ENCODE measurements at regions not wholly inside any gene's neighbourhood (a gene's known extent, or its start where the extent isn't known, plus 50 kb on each side); places are given as distances from the start of the nearest gene placed in this dataset.

- intact Hi-C loops (cut with micrococcal nuclease): no loop called here
- H3K9me3 Mint-ChIP-seq: peaks cover 17 to 37% of the 10 kb centered on the region in 2 donors
- no peaks in the 10 kb centered on the region for H3K4me1 ChIP-seq (ENCODE audit: control insufficient read depth, insufficient read depth, low read length)
- H3K36me3 Mint-ChIP-seq: peaks cover 23% of the 10 kb centered on the region
- peaks cover 8% of the 10 kb centered on the region for H3K9me3 ChIP-seq (ENCODE audit: control insufficient read depth, insufficient read depth, low read length)
- TF ChIP-seq CTCF (IDR thresholded peaks at IDR 0.05): no peak
- no peaks in the 10 kb centered on the region for H3K27me3 ChIP-seq (ENCODE audit: control insufficient read depth, insufficient read depth, low read length)
- H3K4me3 ChIP-seq (ENCODE audit: low read length): no peak overlapping the region
- H3K27ac Mint-ChIP-seq: no peak overlapping the region
- H3K27me3 Mint-ChIP-seq (ENCODE audit: low read depth in 2 of 2): no peaks in the 10 kb centered on the region
- H3K36me3 ChIP-seq (ENCODE audit: control insufficient read depth, insufficient read depth, low read length): no peaks in the 10 kb centered on the region
- no peak for DNase-seq
- H3K4me1 Mint-ChIP-seq: no peaks in the 10 kb centered on the region
- H3K4me3 Mint-ChIP-seq: no peak overlapping the region
- no peak for ATAC-seq
- WGBS (ENCODE audit: insufficient coverage): no CpG with 5 or more reads among the region's 2 CpGs
- no peak overlapping the region for H3K27ac ChIP-seq (ENCODE audit: low read length)
Observed at GRCh38 chr4:175106301-175106700, 188.1 kb downstream of the ADAM29 start.

- peaks cover 25 to 42% of the 10 kb centered on the region in 2 donors for H3K9me3 Mint-ChIP-seq
- H3K4me1 Mint-ChIP-seq: no peaks in the 10 kb centered on the region
- DNase-seq (no peak), ATAC-seq (no peak)
- H3K27ac Mint-ChIP-seq: no peak overlapping the region
- 82% methylated on average over 5 of the region's 5 CpGs for WGBS (ENCODE audit: insufficient coverage)
- H3K4me3 Mint-ChIP-seq: no peak overlapping the region
- Histone ChIP-seq H3K4me3 (ENCODE audit: low read length) (no peak overlapping the region), H3K9me3 (ENCODE audit: control insufficient read depth, insufficient read depth, low read length) (peaks cover 8% of the 10 kb centered on the region), H3K4me1 (ENCODE audit: control insufficient read depth, insufficient read depth, low read length) (no peaks in the 10 kb centered on the region), H3K27ac (ENCODE audit: low read length) (no peak overlapping the region), H3K27me3 (ENCODE audit: control insufficient read depth, insufficient read depth, low read length) (no peaks in the 10 kb centered on the region), H3K36me3 (ENCODE audit: control insufficient read depth, insufficient read depth, low read length) (no peaks in the 10 kb centered on the region)
- no peaks in the 10 kb centered on the region for H3K27me3 Mint-ChIP-seq (ENCODE audit: low read depth in 2 of 2)
- no peak for TF ChIP-seq CTCF (IDR thresholded peaks at IDR 0.05)
- H3K36me3 Mint-ChIP-seq: peaks cover 38% of the 10 kb centered on the region
- intact Hi-C loops (cut with micrococcal nuclease): no loop called here
Observed at GRCh38 chr4:175109933-175110332, 191.8 kb downstream of the ADAM29 start.

GRCh38 chr4:175125410-175126068 lies 207.4 kb downstream of the ADAM29 start:
- H3K27ac ChIP-seq (ENCODE audit: low read length): no peak overlapping the region
- H3K4me1 Mint-ChIP-seq: no peaks in the 10 kb centered on the region
- no peak overlapping the region for H3K4me3 Mint-ChIP-seq
- no peaks in the 10 kb centered on the region for H3K27me3 Mint-ChIP-seq (ENCODE audit: low read depth in 2 of 2)
- H3K36me3 Mint-ChIP-seq: peaks cover 11% of the 10 kb centered on the region
- DNase-seq: no peak
- H3K4me3 ChIP-seq (ENCODE audit: low read length): no peak overlapping the region
- H3K27ac Mint-ChIP-seq: no peak overlapping the region
- no peaks in the 10 kb centered on the region for H3K36me3 ChIP-seq (ENCODE audit: control insufficient read depth, insufficient read depth, low read length)
- H3K27me3 ChIP-seq (ENCODE audit: control insufficient read depth, insufficient read depth, low read length): no peaks in the 10 kb centered on the region
- TF ChIP-seq CTCF (IDR thresholded peaks at IDR 0.05): no peak
- H3K9me3 ChIP-seq (ENCODE audit: control insufficient read depth, insufficient read depth, low read length): no peaks in the 10 kb centered on the region
- WGBS (ENCODE audit: insufficient coverage): 89% methylated on average over 3 of the region's 4 CpGs
- ATAC-seq: no peak
- H3K4me1 ChIP-seq (ENCODE audit: control insufficient read depth, insufficient read depth, low read length): no peaks in the 10 kb centered on the region
- peaks cover 17 to 34% of the 10 kb centered on the region in 2 donors for H3K9me3 Mint-ChIP-seq
- intact Hi-C loops (cut with micrococcal nuclease): no loop called here

DNA sequence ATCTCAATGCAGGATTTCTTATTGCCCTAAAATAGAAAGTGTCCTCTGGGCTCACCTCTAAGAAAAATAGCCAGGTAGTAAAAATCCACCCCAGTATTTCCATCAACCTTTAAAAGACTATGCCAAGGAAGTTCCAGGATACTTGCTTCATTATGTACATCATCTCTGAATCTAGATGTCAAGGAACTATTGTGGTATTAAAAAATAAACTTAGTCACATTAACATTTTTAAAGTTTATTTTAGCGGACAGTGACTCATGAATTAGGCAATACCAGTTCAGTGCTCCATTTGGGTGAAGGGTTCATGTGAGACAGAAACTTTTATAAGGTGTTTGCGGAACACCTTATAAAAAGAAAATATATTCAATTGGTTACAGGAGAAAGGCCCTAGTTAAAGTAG lies 209.2 kb downstream of the ADAM29 start:
- no peak for TF ChIP-seq CTCF (IDR thresholded peaks at IDR 0.05)
- Mint-ChIP-seq H3K27me3 (ENCODE audit: low read depth in 2 of 2) (no peaks in the 10 kb centered on the region), H3K36me3 (peaks cover 5% of the 10 kb centered on the region), H3K4me3 (no peak overlapping the region), H3K4me1 (no peaks in the 10 kb centered on the region), H3K27ac (no peak overlapping the region), H3K9me3 (peaks cover 12 to 25% of the 10 kb centered on the region in 2 donors)
- Histone ChIP-seq H3K27me3 (ENCODE audit: control insufficient read depth, insufficient read depth, low read length) (no peaks in the 10 kb centered on the region), H3K4me3 (ENCODE audit: low read length) (no peak overlapping the region), H3K27ac (ENCODE audit: low read length) (no peak overlapping the region), H3K9me3 (ENCODE audit: control insufficient read depth, insufficient read depth, low read length) (no peaks in the 10 kb centered on the region), H3K4me1 (ENCODE audit: control insufficient read depth, insufficient read depth, low read length) (no peaks in the 10 kb centered on the region), H3K36me3 (ENCODE audit: control insufficient read depth, insufficient read depth, low read length) (no peaks in the 10 kb centered on the region)
- intact Hi-C loops (cut with micrococcal nuclease): no loop called here
- WGBS (ENCODE audit: insufficient coverage): no CpG with 5 or more reads among the region's 2 CpGs
- ATAC-seq: no peak
- DNase-seq: no peak

Data from natural killer cell (primary cell).